Calu3 (cell line): ENCODE measurements at regions not wholly inside any gene's neighbourhood (a gene's known extent, or its start where the extent isn't known, plus 50 kb on each side); places are given as distances from the start of the nearest gene placed in this dataset.
"Not testable (repeated sequence)": the region's sequence is repeated elsewhere in the genome, so short reads cannot be mapped to it uniquely, and the experiment has no call there.

Experiments
- BruUV-seq: library from RNA; stranded (reverse); fragments of 400-500 nt; replicated peaks from 2 replicates; lab custom pipeline; 2021; lab: Mats Ljungman, UMichigan
- CTCF ChIA-PET: fragments of 300-600 bp; sonication (Branson Sonifier 250); formaldehyde crosslinking; loops from one replicate; lab custom pipeline; 2022; ENCODE audit warnings: antibody characterized with exemption; lab: Charles Lee
- DNase-seq: peaks from one replicate; pipeline ENCODE4 v3.0.0; 2022
- H3K27ac Mint-ChIP-seq: one replicate; pipeline ENCODE4 v1.8.0; 2022; ENCODE audit warnings: mixed read lengths; ENCODE audit not compliant: unreplicated experiment
- H3K27me3 Mint-ChIP-seq: one replicate; pipeline ENCODE4 v1.8.0; 2022; ENCODE audit warnings: mixed read lengths; ENCODE audit not compliant: unreplicated experiment
- H3K36me3 Mint-ChIP-seq: one replicate; pipeline ENCODE4 v1.8.0; 2022; ENCODE audit warnings: mild to moderate bottlenecking, moderate library complexity, mixed read lengths; ENCODE audit not compliant: insufficient read depth, unreplicated experiment
- H3K4me1 Mint-ChIP-seq: one replicate; pipeline ENCODE4 v1.8.0; 2022; ENCODE audit warnings: mild to moderate bottlenecking, low read depth, mixed read lengths; ENCODE audit not compliant: unreplicated experiment
- H3K4me3 Mint-ChIP-seq: one replicate; pipeline ENCODE4 v1.8.0; 2022; ENCODE audit warnings: mild to moderate bottlenecking, low read depth, moderate library complexity, mixed read lengths; ENCODE audit not compliant: unreplicated experiment
- H3K9me3 Mint-ChIP-seq: one replicate; pipeline ENCODE4 v1.8.0; 2022; ENCODE audit warnings: low read depth, mixed read lengths; ENCODE audit not compliant: unreplicated experiment
- CTCF ChIP-seq: fragments of 200-600 bp; IDR thresholded peaks from one replicate; pipeline ENCODE4 v1.8.0; 2022; ENCODE audit warnings: antibody characterized with exemption; ENCODE audit not compliant: unreplicated experiment
- intact Hi-C: fragments of 100-400 bp; cut with micrococcal nuclease; formaldehyde crosslinking; loops from one replicate; pipeline ENCODE4 v1.10.0; 2022; ENCODE audit not compliant: unreplicated experiment

- BruUV-seq, result no TSS peak
- TF ChIP-seq CTCF, result no peak
- H3K4me1 Mint-ChIP-seq, result peaks cover 17% of the 10 kb centered on the region
- H3K4me3 Mint-ChIP-seq, result no peak overlapping the region
- no peaks in the 10 kb centered on the region for H3K27me3 Mint-ChIP-seq
- CTCF ChIA-PET, result no interaction called here
- no peaks in the 10 kb centered on the region for H3K9me3 Mint-ChIP-seq
- peaks cover 44% of the 10 kb centered on the region for H3K36me3 Mint-ChIP-seq
- intact Hi-C loops, result no loop called here
- H3K27ac Mint-ChIP-seq, result no peak overlapping the region
- DNase-seq, result no peak
Measured at GRCh38 chr10:29698773-29699490, 64.2 kb upstream of the SVIL start.

- H3K36me3 Mint-ChIP-seq, result peaks cover 30% of the 10 kb centered on the region
- CTCF ChIA-PET, intact Hi-C loops, DNase-seq, H3K9me3 Mint-ChIP-seq, H3K27ac Mint-ChIP-seq, BruUV-seq, H3K27me3 Mint-ChIP-seq, H3K4me3 Mint-ChIP-seq: not testable (repeated sequence)
- peaks cover 29% of the 10 kb centered on the region for H3K4me1 Mint-ChIP-seq
Measured at GRCh38 chr10:29696581-29696980, 61.8 kb upstream of the SVIL start.

GRCh38 chr10:29694121-29694520 is 59.4 kb upstream of the SVIL start:
- H3K9me3 Mint-ChIP-seq, result no peaks in the 10 kb centered on the region
- CTCF ChIA-PET, result interaction anchor here (0.7 kb wide), 2 partner anchors 110 to 177 kb away, joined by 4 to 6 read pairs; no protein-coding TSS in a partner anchor
- BruUV-seq, result no TSS peak
- DNase-seq, result no peak
- H3K27me3 Mint-ChIP-seq, result no peaks in the 10 kb centered on the region
- H3K4me3 Mint-ChIP-seq, result no peak overlapping the region
- H3K36me3 Mint-ChIP-seq, result peaks cover 19% of the 10 kb centered on the region
- intact Hi-C loops, result loop anchor here (5.0 kb wide), 1 partner anchor 38 kb away; no protein-coding TSS in a partner anchor
- no peak for TF ChIP-seq CTCF
- H3K27ac Mint-ChIP-seq, result no peak overlapping the region
- H3K4me1 Mint-ChIP-seq, result peaks cover 29% of the 10 kb centered on the region

GRCh38 chr10:29692121-29692539 is 57.4 kb upstream of the SVIL start:
- CTCF ChIA-PET, result interaction anchor here (0.5 to 1.2 kb wide), 2 partner anchors 8 to 10 kb away, joined by 3 read pairs; no protein-coding TSS in a partner anchor

More at GRCh38 chr10:29692121-29692539, 57.4 kb upstream of the SVIL start:
- Mint-ChIP-seq H3K27me3 (no peaks in the 10 kb centered on the region), H3K4me3 (peak overlapping the region; percentile 39), H3K4me1 (peaks cover 49% of the 10 kb centered on the region), H3K27ac (peak overlapping the region; percentile 79), H3K9me3 (no peaks in the 10 kb centered on the region), H3K36me3 (peaks cover 27% of the 10 kb centered on the region)
- no TSS peak for BruUV-seq
- no peak for TF ChIP-seq CTCF
- no peak for DNase-seq
- intact Hi-C loops, result loop anchor here (5.0 kb wide), 1 partner anchor 40 kb away; no protein-coding TSS in a partner anchor
